ENCODE measurements at regions not wholly inside any gene's neighbourhood (a gene's known extent, or its start where the extent isn't known, plus 50 kb on each side); places are given as distances from the start of the nearest gene placed in this dataset.

GRCh38 chr2:129178356-129178755 lies 801.1 kb upstream of the RAB6C start:
- no peaks in the 10 kb centered on the region for H3K36me3 ChIP-seq (replicated peaks)
- no peak overlapping the region for H3K27ac ChIP-seq
- H3K4me3 ChIP-seq (ENCODE audit: low read depth, low read length), result no peak overlapping the region
- no peak for DNase-seq
- no peaks in the 10 kb centered on the region for H3K27me3 ChIP-seq (replicated peaks)
- TF ChIP-seq, protein P1, sequence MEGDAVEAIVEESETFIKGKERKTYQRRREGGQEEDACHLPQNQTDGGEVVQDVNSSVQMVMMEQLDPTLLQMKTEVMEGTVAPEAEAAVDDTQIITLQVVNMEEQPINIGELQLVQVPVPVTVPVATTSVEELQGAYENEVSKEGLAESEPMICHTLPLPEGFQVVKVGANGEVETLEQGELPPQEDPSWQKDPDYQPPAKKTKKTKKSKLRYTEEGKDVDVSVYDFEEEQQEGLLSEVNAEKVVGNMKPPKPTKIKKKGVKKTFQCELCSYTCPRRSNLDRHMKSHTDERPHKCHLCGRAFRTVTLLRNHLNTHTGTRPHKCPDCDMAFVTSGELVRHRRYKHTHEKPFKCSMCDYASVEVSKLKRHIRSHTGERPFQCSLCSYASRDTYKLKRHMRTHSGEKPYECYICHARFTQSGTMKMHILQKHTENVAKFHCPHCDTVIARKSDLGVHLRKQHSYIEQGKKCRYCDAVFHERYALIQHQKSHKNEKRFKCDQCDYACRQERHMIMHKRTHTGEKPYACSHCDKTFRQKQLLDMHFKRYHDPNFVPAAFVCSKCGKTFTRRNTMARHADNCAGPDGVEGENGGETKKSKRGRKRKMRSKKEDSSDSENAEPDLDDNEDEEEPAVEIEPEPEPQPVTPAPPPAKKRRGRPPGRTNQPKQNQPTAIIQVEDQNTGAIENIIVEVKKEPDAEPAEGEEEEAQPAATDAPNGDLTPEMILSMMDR (IDR thresholded peaks at IDR 0.05; ENCODE audit: low read depth, low read length, missing control alignments), result no peak
- in situ Hi-C loops (cut with HindIII; ENCODE audit: low pct_ligation_motif_present, low sequenced_read_pairs), result no loop called here

GRCh38 chr2:129179199-129179598 lies 800.3 kb upstream of the RAB6C start:
- Histone ChIP-seq H3K27ac (no peak overlapping the region), H3K4me3 (ENCODE audit: low read depth, low read length) (no peak overlapping the region), H3K27me3 (replicated peaks) (no peaks in the 10 kb centered on the region), H3K36me3 (replicated peaks) (no peaks in the 10 kb centered on the region)
- in situ Hi-C loops (cut with HindIII; ENCODE audit: low pct_ligation_motif_present, low sequenced_read_pairs), result no loop called here
- no peak for DNase-seq
- TF ChIP-seq, protein P1 (IDR thresholded peaks at IDR 0.05; ENCODE audit: low read depth, low read length, missing control alignments), result no peak

GRCh38 chr2:129180124-129180716 lies 799.2 kb upstream of the RAB6C start:
- H3K27ac ChIP-seq, result no peak overlapping the region
- no peak overlapping the region for H3K4me3 ChIP-seq (ENCODE audit: low read depth, low read length)
- DNase-seq, result no peak
- in situ Hi-C loops (cut with HindIII; ENCODE audit: low pct_ligation_motif_present, low sequenced_read_pairs), result no loop called here
- no peaks in the 10 kb centered on the region for H3K27me3 ChIP-seq (replicated peaks)
- TF ChIP-seq, protein P1 (IDR thresholded peaks at IDR 0.05; ENCODE audit: low read depth, low read length, missing control alignments), result no peak
- no peaks in the 10 kb centered on the region for H3K36me3 ChIP-seq (replicated peaks)

- H3K27ac ChIP-seq, result no peak overlapping the region
- TF ChIP-seq, protein P1 (IDR thresholded peaks at IDR 0.05; ENCODE audit: low read depth, low read length, missing control alignments), result no peak
- H3K4me3 ChIP-seq (ENCODE audit: low read depth, low read length), result no peak overlapping the region
- H3K27me3 ChIP-seq (replicated peaks), result no peaks in the 10 kb centered on the region
- no peak for DNase-seq
- in situ Hi-C loops (cut with HindIII; ENCODE audit: low pct_ligation_motif_present, low sequenced_read_pairs), result no loop called here
- H3K36me3 ChIP-seq (replicated peaks), result no peaks in the 10 kb centered on the region
These were observed 798.0 kb upstream of the RAB6C start for GRCh38 chr2:129181433-129181832.

GRCh38 chr2:129181963-129182362 lies 797.5 kb upstream of the RAB6C start:
- in situ Hi-C loops (cut with HindIII; ENCODE audit: low pct_ligation_motif_present, low sequenced_read_pairs), result no loop called here
- H3K27me3 ChIP-seq (replicated peaks), result no peaks in the 10 kb centered on the region
- no peak for DNase-seq
- no peak overlapping the region for H3K27ac ChIP-seq
- H3K4me3 ChIP-seq (ENCODE audit: low read depth, low read length), result no peak overlapping the region
- no peaks in the 10 kb centered on the region for H3K36me3 ChIP-seq (replicated peaks)
- TF ChIP-seq, protein P1 (IDR thresholded peaks at IDR 0.05; ENCODE audit: low read depth, low read length, missing control alignments), result no peak

GRCh38 chr2:129187343-129187742 lies 792.1 kb upstream of the RAB6C start:
- H3K27ac ChIP-seq, result no peak overlapping the region
- in situ Hi-C loops (cut with HindIII; ENCODE audit: low pct_ligation_motif_present, low sequenced_read_pairs), result no loop called here
- no peaks in the 10 kb centered on the region for H3K27me3 ChIP-seq (replicated peaks)
- DNase-seq, result no peak
- H3K4me3 ChIP-seq (ENCODE audit: low read depth, low read length), result no peak overlapping the region
- TF ChIP-seq, protein P1 (IDR thresholded peaks at IDR 0.05; ENCODE audit: low read depth, low read length, missing control alignments), result no peak
- H3K36me3 ChIP-seq (replicated peaks), result no peaks in the 10 kb centered on the region

All from brain microvascular endothelial cell (primary cell).